B cell (primary cell): ENCODE measurements at regions not wholly inside any gene's neighbourhood (a gene's known extent, or its start where the extent isn't known, plus 50 kb on each side); places are given as distances from the start of the nearest gene placed in this dataset.

Source experiments
- ATAC-seq: fragments of 200-7000 bp; cut with Tn5 transposase; one replicate; pipeline ENCODE4 v1.10.0; 2021; ENCODE audit warnings: low read depth, mild to moderate bottlenecking, moderate number of reproducible peaks, moderate library complexity
- CTCF ChIA-PET: fragments of 350-600 bp; sonication (Branson Sonifier 250); formaldehyde crosslinking; loops from one replicate; lab custom pipeline; 2021; ENCODE audit warnings: antibody characterized with exemption, inconsistent platforms; lab: Charles Lee
- POLR2A ChIA-PET: fragments of 350-600 bp; sonication (Branson Sonifier 250); formaldehyde crosslinking; loops from one replicate; lab custom pipeline; 2021; ENCODE audit warnings: antibody characterized with exemption; lab: Charles Lee
- DNase-seq: peaks from one replicate; pipeline ENCODE4 v3.0.0; 2013
- H2AFZ ChIP-seq: 2 replicates; pipeline ENCODE4 v1.6.1; 2012; ENCODE audit warnings: mild to moderate bottlenecking, low read depth, low read length; ENCODE audit not compliant: insufficient read depth, poor library complexity, severe bottlenecking
- H3K27ac ChIP-seq, 2 donors: 1 replicate in 1 of 2; 2 replicates in 1 of 2; pipeline ENCODE4 v1.5.1; 2012 to 2013; ENCODE audit warnings: low read length in 2 of 2, mild to moderate bottlenecking in 2 of 2, moderate library complexity in 1 of 2
- H3K27me3 ChIP-seq, 4 experiments: fragments of 200-600 bp in 1 of 4; sonication (generic) in 1 of 4; replicated peaks in 1 of 4; 1 replicate in 2 of 4; 2 replicates in 2 of 4; pipeline versions ENCODE4 v1.6.1 to v1.7.0; 2013 to 2016; ENCODE audit warnings: low read length in 3 of 4, mild to moderate bottlenecking in 2 of 4, mixed read lengths in 1 of 4, moderate library complexity in 1 of 4; ENCODE audit not compliant: insufficient read depth in 4 of 4, control insufficient read depth in 3 of 4; ENCODE audit errors: control extremely low read depth in 1 of 4
- H3K36me3 ChIP-seq, 2 experiments: replicated peaks in 1 of 2; 1 replicate in 1 of 2; 2 replicates in 1 of 2; pipeline versions ENCODE4 v1.6.1 to v1.7.1; 2013; ENCODE audit warnings: low read length in 1 of 2; ENCODE audit not compliant: insufficient read depth in 2 of 2, control insufficient read depth in 1 of 2; ENCODE audit errors: control extremely low read depth in 1 of 2, extremely low read depth in 1 of 2
- H3K4me1 ChIP-seq, 2 donors: fragments of 200-600 bp in 1 of 2; sonication (generic) in 1 of 2; 1 replicate in 1 of 2; 2 replicates in 1 of 2; pipeline versions ENCODE4 v1.5.1 to v1.6.1; 2013 to 2017; ENCODE audit warnings: low read length in 2 of 2; ENCODE audit not compliant: control insufficient read depth in 2 of 2, insufficient read depth in 2 of 2
- H3K4me2 ChIP-seq: replicated peaks from 2 replicates; pipeline ENCODE3; 2012; ENCODE audit warnings: mild to moderate bottlenecking, low read depth, low read length; ENCODE audit not compliant: poor library complexity, severe bottlenecking
- H3K4me3 ChIP-seq, 5 experiments: fragments of 200-600 bp in 1 of 5; sonication (generic) in 1 of 5; 1 replicate in 3 of 5; 2 replicates in 2 of 5; pipeline versions ENCODE4 v1.5.1 to v1.7.0; 2011 to 2016; ENCODE audit warnings: low read length in 4 of 5, mild to moderate bottlenecking in 4 of 5, low read depth in 2 of 5, control low read depth in 1 of 5, moderate library complexity in 1 of 5; ENCODE audit not compliant: insufficient read depth in 1 of 5; ENCODE audit errors: control extremely low read depth in 1 of 5, extremely low read depth in 1 of 5
- H3K79me2 ChIP-seq: fragments of 200-600 bp; sonication (generic); one replicate; pipeline ENCODE4 v1.6.0; 2016; ENCODE audit warnings: low read length; ENCODE audit not compliant: control insufficient read depth, insufficient read depth
- H3K9ac ChIP-seq: fragments of 200-600 bp; sonication (generic); 2 replicates; pipeline ENCODE4 v1.6.1; 2017; ENCODE audit warnings: mild to moderate bottlenecking, low read length, moderate library complexity
- H3K9me3 ChIP-seq, 3 donors: one replicate each; pipeline versions ENCODE4 v1.6.1 to v1.7.1; 2013; ENCODE audit warnings: low read length in 2 of 3; ENCODE audit not compliant: control insufficient read depth in 2 of 3, insufficient read depth in 1 of 3; ENCODE audit errors: control extremely low read depth in 1 of 3
- H4K20me1 ChIP-seq: 2 replicates; pipeline ENCODE4 v1.6.0; 2012; ENCODE audit warnings: mild to moderate bottlenecking, low read length; ENCODE audit not compliant: insufficient read depth, control insufficient read depth, poor library complexity, severe bottlenecking
- H3K27ac Mint-ChIP-seq: one replicate; pipeline ENCODE4 v1.8.0; 2021; ENCODE audit warnings: mixed read lengths
- H3K27me3 Mint-ChIP-seq: one replicate; pipeline ENCODE4 v1.8.0; 2021; ENCODE audit warnings: mixed read lengths
- H3K4me1 Mint-ChIP-seq: one replicate; pipeline ENCODE4 v1.8.0; 2021; ENCODE audit warnings: mixed read lengths
- H3K4me3 Mint-ChIP-seq: one replicate; pipeline ENCODE4 v1.8.0; 2021; ENCODE audit warnings: mixed read lengths
- H3K9me3 Mint-ChIP-seq: one replicate; pipeline ENCODE4 v1.8.0; 2022; ENCODE audit warnings: mixed read lengths; ENCODE audit not compliant: insufficient read depth
- EZH2 ChIP-seq: IDR thresholded peaks from 2 replicates; pipeline ENCODE4 v1.6.1; 2012; ENCODE audit warnings: borderline replicate concordance, low read depth, mild to moderate bottlenecking, moderate library complexity, low read length; ENCODE audit not compliant: insufficient read depth, poor library complexity, severe bottlenecking
- WGBS: methylation state at CpG from one replicate; pipeline ENCODE4 v1.1.5; 2013; ENCODE audit warnings: missing lambda C conversion rate; ENCODE audit not compliant: insufficient coverage; 5-methylcytosine and 5-hydroxymethylcytosine counted together
- intact Hi-C: fragments of 100-400 bp; cut with micrococcal nuclease; formaldehyde crosslinking; loops from one replicate; pipeline ENCODE4 v1.10.0; 2022
- TF ChIP-seq, protein P1 (sequence below): fragments of 200-600 bp; IDR thresholded peaks from one replicate; pipeline ENCODE4 v1.8.0; 2022; ENCODE audit warnings: antibody characterized with exemption, mild to moderate bottlenecking

DNA sequence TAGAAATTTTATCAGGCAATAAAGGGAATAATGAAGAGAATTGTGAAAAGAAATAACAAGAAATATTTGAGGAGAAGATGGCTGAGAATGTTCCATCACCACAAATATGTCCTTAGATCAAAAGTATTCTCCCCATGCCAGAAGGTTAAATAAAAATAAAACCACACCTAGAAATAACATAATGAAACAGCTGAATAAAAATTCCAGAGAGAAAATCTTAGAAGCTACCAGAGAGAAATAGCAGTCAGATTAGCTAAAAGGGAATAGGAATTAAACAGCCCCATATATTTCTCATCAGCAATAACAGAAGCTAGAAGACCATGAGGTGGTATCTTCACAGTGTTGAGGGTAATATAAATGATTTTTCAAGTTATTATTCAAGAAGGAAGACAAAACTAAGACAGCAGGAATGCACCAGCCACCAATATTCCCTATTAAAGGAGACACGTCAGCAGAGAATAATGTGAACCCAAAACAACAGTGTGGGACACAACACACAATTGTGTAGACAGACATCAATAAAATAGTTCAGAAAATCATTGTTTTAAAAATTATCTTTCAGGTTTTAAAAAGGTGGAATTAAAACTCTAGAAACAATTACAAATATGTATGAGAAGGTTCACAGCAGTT lies 82.0 kb upstream of the NEDD4L start:
- no CpG with 5 or more reads among the region's 1 CpG for WGBS
- no peak overlapping the region for H3K4me3 ChIP-seq

DNA sequence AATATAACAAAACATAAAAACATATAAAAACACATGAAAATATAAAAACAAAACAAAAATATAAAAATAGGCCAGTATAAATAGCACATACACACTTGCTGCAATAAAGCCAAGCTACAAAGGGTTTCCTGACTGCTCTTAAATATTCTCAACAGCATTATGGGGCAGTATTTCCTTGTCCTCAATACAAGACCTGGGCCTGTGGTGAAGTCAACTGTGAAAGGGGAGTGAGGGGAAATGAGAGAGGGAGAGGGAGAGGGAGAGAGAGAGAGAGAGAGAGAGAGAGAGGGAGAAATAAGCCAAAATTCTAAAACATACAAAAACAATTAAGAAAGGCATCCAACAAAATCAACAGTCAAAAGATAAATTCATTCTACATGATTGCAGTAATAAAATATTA lies 82.6 kb upstream of the NEDD4L start:
- intact Hi-C loops = no loop called here
- Histone ChIP-seq H3K9ac (no peak overlapping the region), H3K4me2 (no peak overlapping the region), H4K20me1 (no peaks in the 10 kb centered on the region), H3K9me3 (no peaks in the 10 kb centered on the region), H3K27me3 (no peaks in the 10 kb centered on the region), H3K79me2 (no peaks in the 10 kb centered on the region), H3K4me1 (no peaks in the 10 kb centered on the region), H3K27ac (no peak overlapping the region), H3K4me3 (no peak overlapping the region), H2AFZ (no peak overlapping the region), H3K36me3 (no peaks in the 10 kb centered on the region)
- TF ChIP-seq EZH2 = no peak
- TF ChIP-seq, protein P1, sequence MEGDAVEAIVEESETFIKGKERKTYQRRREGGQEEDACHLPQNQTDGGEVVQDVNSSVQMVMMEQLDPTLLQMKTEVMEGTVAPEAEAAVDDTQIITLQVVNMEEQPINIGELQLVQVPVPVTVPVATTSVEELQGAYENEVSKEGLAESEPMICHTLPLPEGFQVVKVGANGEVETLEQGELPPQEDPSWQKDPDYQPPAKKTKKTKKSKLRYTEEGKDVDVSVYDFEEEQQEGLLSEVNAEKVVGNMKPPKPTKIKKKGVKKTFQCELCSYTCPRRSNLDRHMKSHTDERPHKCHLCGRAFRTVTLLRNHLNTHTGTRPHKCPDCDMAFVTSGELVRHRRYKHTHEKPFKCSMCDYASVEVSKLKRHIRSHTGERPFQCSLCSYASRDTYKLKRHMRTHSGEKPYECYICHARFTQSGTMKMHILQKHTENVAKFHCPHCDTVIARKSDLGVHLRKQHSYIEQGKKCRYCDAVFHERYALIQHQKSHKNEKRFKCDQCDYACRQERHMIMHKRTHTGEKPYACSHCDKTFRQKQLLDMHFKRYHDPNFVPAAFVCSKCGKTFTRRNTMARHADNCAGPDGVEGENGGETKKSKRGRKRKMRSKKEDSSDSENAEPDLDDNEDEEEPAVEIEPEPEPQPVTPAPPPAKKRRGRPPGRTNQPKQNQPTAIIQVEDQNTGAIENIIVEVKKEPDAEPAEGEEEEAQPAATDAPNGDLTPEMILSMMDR = no peak
- Mint-ChIP-seq H3K27ac (no peak overlapping the region), H3K27me3 (peaks cover 2% of the 10 kb centered on the region), H3K9me3 (no peaks in the 10 kb centered on the region), H3K4me1 (peaks cover 2% of the 10 kb centered on the region), H3K4me3 (no peak overlapping the region)
- DNase-seq (no peak), ATAC-seq (no peak)
- POLR2A ChIA-PET = no interaction called here
- CTCF ChIA-PET = interaction anchor here (3.0 kb wide), 1 partner anchor 14 kb away, joined by 8 read pairs; no protein-coding TSS in a partner anchor

More for the DNA sequence above, 82.0 kb upstream of the NEDD4L start:
- Histone ChIP-seq H3K4me2 (no peak overlapping the region), H3K36me3 (no peaks in the 10 kb centered on the region), H3K9ac (no peak overlapping the region), H3K27ac (no peak overlapping the region), H2AFZ (no peak overlapping the region), H4K20me1 (no peaks in the 10 kb centered on the region), H3K27me3 (no peaks in the 10 kb centered on the region), H3K79me2 (no peaks in the 10 kb centered on the region), H3K9me3 (no peaks in the 10 kb centered on the region), H3K4me1 (no peaks in the 10 kb centered on the region)
- H3K27me3 Mint-ChIP-seq = peaks cover 2% of the 10 kb centered on the region
- ChIA-PET CTCF (no interaction called here), POLR2A (interaction anchor here (0.6 kb wide), 1 partner anchor 46 kb away, joined by 4 read pairs; no protein-coding TSS in a partner anchor)
- H3K9me3 Mint-ChIP-seq = no peaks in the 10 kb centered on the region
- H3K4me3 Mint-ChIP-seq = no peak overlapping the region
- DNase-seq = no peak
- TF ChIP-seq EZH2 = no peak
- TF ChIP-seq, protein P1 = no peak
- H3K4me1 Mint-ChIP-seq = peaks cover 2% of the 10 kb centered on the region
- intact Hi-C loops = no loop called here
- ATAC-seq = no peak
- H3K27ac Mint-ChIP-seq = no peak overlapping the region
